GM18508 (cell line): ENCODE measurements at regions not wholly inside any gene's neighbourhood (a gene's known extent, or its start where the extent isn't known, plus 50 kb on each side); places are given as distances from the start of the nearest gene placed in this dataset.
"Not testable (repeated sequence)": the region's sequence is repeated elsewhere in the genome, so short reads cannot be mapped to it uniquely, and the experiment has no call there.

Experiments
- ATAC-seq: cut with Tn5 transposase; IDR thresholded peaks from one replicate; pipeline ENCODE4 v1.9.1; 2021; ENCODE audit warnings: moderate number of reproducible peaks; ENCODE audit not compliant: insufficient read depth, unreplicated experiment

DNA sequence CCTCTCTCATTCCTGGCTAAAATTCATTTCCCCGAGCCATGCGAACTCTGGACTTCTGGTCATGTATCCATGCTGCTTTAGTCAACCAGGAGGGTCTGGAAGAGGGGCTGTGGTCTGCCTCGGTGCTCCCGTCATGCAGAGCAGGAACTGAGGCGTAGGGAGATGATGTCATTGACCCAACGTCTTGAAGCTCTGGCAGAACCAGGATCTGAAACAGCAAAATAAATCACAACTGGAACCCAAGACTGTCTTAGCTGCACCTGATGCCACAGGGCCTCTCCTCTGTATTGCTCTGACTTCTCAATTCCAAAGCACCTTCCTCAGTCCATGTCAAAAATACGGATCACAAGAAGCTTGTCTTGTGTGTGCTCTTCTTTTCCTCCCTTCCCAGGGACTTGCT lies 131.0 kb upstream of the LDB2 start:
- ATAC-seq = no peak

DNA sequence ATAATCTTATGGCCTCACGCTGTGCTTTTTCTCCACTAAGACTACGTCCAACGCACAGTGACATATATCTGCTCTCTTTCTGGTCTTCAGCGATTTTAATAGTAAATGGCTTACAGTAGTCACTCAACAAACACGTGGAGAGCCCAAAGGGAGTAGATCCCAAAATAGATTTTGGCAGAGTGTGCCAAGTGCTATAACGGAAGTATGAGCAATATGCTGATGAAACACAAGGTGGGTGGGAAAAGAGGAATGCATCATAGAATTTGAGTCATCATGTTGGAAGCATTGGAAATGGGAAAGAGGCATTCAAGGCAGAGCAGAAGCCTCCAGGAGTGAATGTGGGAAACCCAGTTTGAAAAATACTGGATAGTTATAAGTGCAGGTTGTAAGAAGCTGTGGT lies 129.1 kb upstream of the LDB2 start:
- ATAC-seq = no peak

DNA sequence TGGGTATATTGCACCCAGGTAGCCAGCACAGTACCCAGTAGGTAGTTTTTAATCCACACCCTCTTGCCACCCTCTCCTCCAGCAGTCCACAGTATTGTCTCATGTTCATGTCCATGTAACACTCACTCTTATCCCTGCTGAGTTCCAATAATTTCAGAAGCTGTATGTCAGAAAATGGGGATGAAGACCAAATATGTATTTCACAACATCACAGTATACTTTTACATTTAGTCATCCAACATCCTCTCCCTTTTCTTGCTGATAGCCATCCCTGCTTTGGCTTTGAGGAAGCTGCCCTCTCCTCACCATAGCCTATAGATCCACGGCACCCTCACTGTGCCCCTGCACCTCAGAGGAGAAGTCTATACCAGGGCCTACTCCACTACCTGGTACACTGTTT lies 126.0 kb upstream of the LDB2 start:
- no peak for ATAC-seq

DNA sequence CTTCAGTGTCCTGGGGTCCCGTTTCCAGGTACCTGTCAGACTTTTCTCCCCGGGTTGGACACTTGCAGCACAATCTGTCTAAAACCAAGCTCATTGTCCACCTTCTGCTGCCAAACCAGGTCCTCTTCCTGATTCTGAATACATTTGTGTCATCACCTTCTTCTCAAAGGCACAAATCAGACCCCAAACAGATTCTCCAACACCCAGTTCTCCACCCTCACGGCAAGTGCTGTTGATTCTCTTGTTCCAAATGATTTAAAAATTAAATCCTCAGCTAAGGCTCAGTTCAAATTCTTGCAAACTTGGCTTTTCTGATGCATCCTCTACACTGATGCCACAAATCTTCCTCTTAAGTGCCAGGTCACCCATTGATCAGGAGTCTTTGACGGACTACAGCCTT lies 122.5 kb upstream of the LDB2 start:
- no peak for ATAC-seq

DNA sequence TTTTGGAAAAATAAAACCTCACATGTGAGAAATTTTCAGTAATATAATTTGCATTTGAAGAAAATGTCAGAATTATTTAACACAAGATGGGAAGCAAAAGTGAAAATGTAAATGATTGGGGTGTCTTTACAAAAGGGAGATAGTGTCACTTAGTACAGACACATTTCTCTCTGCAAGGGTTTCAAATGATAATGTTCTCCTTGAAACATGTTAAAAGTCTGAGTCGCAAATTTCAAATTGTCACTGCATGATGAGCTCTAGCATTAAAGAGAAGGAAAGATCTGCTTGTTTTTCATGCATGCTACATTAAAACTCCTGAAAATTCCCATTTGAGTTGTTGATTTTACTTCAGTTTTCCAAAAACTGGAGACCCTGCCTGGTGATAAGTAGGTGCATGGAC lies 122.0 kb upstream of the LDB2 start:
- no peak for ATAC-seq

DNA sequence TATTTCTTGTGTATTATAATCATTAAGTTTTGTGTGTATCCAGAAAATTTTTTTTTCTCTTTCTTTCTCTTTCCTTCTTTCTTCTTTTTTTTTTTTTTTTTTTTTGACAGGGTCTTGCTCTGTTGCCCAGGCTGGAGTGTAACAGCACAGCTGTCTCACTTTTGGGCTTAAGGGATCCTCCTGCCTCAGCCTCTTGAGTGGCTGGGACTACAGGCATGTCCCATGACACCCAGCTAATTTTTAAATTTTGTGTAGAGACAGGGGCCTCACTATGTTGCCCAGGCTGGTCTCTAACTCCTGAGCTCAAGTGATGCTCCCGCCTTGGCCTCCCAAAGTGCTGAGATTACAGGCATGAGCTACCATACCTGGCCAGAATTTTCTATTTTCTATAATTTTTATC lies 120.2 kb upstream of the LDB2 start:
- not testable (repeated sequence) for ATAC-seq

DNA sequence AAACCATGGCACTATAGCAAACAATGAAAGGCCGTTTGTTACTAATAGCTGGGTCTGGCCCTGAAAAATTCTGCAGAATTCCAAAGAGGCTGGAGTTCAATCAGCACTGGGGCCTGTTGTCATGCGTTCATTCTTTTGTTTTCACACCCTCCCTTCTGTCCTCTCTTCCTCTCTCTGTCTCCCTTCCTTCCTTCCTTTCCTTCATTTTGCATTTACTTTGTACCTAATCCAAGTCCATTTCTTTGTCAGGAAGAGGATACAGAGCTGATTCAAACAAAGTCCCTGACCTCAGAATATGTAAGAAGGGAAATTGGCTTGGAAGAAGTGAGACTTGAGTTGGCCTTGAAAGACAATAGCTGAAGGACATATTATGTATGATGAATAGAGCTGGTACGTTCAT lies 119.6 kb upstream of the LDB2 start:
- no peak for ATAC-seq

DNA sequence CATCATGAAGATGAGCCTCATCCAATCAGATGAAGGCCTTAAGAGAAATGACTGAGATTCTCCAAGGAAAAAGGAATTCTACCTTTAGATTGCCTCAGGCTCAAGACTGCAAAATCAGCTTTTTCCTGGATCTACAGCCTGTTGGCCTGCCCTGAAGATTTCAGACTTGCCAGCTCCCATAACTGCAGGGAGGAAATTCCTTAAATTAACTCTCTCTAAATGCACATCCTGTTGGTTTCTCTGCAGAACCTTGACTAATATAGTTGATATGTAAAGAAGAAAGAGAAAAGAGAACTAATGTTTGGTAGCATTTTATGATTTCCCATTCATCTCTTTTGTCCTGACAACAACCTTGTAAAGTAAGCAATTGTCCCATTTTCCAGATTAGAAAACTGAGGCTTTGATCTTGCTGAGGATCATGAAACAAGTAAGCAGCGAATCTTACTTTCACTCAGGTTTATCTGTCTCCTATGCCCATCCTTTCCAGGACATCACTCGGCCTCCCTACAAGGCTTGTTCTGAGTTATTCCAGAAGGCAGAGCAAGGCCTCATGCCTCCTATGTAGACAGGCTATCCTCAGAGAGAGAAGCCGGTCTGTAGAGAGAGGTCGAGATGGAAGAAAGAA lies 115.0 kb upstream of the LDB2 start:
- ATAC-seq = no peak

DNA sequence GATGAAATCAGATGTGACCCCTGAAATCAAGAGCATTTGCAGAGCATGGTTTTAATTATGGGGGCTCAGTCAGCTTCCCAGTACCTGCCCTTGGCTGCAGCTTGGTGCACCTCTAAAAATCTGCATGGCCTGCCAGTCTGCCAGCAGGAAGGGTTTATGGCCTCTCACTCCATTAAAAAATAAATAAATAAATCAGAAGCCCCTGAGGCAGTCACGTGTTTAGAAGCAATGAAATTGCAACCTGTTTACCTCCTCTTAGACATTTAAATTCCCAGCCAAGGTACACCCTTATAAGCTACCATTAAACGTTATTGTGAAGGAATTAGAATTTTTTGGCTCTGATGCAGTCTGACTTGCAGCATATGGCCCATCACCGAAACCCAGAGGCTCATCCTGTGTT lies 114.0 kb upstream of the LDB2 start:
- no peak for ATAC-seq

DNA sequence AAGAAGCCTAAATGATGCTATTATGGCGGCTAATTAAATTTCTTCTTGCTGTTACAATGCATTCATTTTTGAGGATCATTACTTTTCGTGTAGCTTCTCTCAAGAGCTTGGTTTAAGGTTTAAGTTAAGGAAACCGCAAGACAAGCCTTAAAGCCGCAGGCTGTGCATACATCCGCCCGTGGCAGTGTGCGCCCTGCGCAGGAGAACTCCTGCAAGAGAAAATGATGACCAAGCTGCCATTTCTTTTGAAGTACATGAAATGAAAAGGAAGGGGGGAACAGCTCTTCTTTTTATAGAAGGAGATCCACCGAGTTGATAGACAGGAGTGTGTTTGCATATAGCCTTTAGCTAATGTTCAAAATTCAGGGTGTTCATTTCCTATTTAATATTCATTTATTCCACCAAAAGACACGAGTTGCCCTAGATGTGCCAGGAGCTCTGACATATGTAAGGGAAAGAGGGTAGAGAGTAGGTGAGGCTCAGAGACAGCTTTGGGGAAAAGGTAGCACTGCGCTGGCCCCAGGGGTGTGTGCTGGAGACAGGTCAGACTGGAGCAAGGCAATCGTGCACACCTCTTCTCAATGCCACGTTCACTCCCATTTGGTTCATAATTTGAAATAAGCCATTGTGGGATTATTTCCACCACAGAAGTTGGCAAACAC lies 112.1 kb upstream of the LDB2 start:
- ATAC-seq = no peak

DNA sequence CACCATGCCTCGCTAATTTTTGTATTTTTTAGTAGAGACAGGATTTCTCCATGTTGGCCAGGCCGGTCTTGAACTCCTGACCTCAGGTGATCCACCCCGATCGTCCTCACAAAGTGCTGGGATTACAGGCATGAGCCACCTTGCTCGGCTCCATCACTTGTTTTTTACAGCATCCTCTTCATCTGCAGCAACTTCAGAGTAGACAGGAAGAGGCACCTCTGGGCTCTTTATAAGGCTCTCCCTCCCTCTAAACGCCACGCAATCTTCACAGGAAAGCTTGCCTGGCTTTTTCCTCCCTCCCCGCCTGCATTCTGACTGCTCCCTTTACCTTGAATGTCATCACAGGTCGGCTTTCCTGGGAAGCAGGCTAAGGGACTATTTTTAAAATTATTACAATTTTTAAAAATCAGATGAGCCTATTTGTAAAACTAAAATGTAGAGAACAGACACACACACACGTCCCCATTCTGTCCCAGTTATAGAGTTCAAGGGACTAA lies 111.5 kb upstream of the LDB2 start:
- ATAC-seq = no peak

DNA sequence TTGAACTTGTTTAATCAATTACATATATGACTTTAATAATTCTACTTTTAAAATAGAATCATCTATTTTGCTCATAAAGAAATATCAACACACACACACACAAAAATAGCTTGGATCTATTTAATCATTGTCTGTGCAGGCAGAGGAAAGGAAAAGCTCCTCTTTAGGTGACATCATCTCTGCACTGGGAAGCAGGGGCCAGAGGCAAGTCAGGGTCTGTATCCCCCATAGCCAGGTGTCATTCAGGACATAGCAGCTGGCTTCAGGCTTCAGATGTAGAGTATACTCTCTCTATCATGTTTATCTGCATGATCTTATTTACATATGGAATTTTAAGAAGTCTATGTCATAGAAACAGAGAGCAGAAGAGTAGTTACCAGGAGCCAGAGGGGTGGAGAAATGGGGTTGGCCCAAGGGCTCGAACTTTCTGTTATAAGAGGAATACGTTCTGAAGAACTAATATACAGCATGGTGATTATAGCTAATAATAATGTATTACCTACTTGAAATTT lies 110.4 kb upstream of the LDB2 start:
- ATAC-seq = no peak

DNA sequence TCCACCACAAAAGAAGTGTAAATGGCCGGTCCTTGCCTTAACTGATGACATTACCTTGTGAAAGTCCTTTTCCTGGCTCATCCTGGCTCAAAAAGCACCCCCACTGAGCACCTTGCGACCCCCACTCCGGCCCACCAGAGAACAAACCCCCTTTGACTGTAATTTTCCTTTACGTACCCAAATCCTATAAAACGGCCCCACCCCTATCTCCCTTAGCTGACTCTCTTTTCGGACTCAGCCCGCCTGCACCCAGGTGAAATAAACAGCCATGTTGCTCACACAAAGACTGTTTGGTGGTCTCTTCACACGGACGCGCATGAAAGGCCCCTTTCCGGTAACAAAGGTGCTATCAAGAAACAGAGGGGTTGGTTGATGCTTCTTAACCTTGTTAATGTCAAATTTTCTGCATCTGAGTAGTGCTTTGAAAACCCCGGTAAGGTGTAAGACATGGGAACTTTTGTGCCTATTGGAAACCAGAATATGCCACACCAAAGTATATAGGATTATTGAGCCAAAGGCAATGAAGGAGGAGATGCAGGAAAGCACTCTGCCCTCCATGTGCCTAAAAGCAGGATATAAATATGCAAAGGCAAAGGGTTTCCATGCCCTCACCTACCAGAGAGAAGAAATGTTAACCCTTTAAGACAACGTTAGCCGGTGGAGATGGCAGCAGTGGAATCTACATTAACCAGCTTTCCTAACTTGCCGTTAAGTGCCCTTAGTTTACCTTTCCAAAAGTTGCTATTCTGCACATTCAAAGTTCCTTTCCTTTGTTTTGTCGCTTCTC lies 105.4 kb upstream of the LDB2 start:
- not testable (repeated sequence) for ATAC-seq

DNA sequence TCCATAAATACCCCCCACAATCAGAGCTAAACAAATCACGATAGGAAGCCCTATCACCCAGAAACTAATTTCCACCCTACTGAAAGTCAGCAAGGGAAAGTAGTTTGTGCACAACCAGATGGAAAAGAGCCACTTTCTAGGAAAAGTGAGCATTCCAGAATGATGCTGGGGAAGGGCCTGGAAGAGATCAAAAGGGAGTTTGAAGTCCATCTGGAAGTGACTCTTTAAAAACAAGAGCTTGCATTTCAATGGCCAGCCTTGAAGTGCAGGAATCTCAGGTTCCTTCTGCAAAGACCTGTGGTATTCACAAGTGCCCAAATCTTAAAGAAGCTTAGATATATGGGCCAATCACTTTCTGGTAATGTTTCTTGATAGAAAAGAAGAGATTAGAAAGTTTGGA lies 97.0 kb upstream of the LDB2 start:
- no peak for ATAC-seq

DNA sequence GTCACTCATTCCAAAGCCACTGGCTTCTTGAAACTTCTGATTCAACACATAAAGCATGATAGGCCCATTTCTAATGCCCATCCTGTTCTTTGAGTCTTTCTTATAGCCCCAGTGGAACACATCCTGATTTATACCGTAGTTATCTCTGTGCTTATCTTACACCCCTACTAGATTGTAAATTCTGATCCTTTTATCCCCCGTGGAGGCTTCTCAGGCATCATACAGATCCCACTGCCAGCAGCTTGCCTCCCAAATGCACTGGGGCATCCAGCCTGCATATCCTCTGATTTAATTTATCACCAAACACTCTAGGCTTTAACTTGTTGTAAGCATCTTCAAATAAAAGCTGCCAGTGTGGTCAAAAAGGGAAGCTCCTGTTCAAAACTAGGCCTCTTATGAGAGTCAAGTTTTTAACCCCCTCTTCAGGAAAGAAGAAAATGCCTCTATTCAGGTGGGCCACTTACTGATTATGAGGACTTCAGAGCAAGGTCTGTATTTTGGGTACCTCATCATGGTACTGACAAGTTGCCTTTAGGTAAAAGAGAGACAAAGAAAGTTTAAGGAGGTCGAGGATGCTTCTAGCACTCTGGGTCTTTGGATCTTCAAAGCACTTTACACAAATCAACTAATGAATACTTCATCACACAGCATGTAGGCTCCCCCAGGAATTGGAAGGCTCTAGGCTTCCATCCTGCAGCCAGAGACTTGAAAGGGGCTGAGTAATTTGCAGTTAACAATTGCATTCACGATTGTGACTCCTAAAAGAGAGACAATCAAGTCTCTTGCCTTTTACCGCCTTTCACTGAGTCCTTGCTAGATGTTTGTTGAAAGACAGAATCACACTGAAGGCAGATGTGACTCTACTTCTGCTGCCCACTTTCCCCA lies 95.8 kb upstream of the LDB2 start:
- no peak for ATAC-seq

DNA sequence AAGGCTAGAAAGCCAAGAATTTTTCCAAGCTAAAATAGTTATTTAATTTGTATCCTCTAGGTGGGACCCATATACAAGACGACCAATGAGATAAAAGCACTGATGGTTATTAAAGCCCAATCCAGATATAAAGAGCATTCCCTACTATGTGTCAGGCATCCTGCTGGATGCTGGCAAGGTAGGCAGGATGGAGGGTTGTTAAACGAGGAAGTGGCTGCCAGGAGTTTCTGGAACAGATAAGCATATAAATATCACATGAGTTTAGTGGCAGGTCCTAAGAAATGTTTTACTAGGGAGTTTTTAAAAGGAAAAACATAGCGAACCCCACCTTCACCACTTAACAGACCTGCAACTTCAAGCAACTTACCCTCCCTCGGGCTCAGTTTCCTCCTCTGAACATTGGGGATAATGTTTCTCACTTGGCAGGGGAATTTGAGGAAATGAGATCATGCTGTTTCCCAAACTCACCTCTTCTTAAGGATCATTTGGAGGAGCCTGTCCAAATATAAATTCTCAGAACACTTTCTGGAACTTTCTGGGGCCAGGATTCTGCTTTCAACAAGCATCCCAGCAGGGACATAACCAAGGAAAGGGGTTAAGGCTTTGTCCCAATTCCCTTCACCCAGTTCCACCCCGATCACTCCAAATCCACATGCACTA lies 94.3 kb upstream of the LDB2 start:
- ATAC-seq = no peak

DNA sequence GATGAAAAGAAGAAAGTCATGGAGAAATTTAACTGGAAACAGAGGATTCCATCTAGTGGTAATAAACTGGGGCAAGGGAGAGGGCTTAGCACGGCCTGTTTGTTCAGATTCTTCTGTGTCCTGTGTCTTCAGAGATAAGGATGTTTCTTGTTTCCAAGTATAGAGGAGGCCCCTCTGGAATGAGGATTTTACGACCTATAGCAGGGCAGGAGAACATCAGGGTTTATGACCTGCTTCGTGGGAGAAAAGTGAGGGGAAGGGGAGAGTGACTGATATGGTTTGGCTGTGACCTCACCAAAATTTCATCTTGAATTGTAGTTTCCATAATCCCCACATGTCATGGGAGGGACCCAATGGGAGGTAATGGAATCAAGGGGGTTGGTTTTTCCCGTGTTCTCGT lies 93.0 kb upstream of the LDB2 start:
- ATAC-seq = no peak

DNA sequence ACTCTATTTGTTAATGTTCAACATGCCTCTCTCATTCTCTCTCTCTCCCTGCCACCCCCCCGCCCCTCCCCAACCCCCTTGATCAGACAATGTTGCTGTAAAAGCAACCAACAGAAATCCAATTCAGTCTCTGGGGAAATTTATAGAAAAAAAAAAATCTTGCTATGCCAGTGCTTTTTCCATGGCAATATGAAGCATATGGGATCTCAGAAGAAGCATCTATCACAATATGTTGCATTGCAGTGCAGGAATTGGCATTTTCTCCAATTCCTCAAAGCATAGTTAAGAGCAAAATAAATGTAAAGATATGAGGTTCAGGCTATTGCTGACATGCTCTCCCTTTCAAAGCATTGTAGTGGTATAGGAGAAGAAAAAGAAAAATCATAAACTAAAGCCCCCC lies 90.9 kb upstream of the LDB2 start:
- no peak for ATAC-seq

DNA sequence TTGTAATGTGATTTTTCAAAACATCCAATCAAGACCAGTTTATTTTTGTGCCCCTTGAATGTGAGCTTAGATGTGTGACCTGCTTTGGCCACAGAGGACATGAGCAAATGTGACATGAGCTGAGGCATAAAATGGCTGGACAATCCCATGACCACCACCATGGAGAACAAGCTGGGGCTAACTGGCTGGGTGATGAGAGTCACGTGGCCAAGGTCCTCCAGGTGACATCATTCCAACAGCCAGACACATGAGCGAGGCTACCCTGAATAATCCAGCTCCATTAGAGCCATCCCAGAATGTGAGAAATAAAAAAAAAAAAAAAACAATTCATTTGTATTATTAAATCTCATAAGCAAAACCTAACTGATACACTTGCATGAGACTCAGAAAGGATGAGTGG lies 90.4 kb upstream of the LDB2 start:
- ATAC-seq = no peak

DNA sequence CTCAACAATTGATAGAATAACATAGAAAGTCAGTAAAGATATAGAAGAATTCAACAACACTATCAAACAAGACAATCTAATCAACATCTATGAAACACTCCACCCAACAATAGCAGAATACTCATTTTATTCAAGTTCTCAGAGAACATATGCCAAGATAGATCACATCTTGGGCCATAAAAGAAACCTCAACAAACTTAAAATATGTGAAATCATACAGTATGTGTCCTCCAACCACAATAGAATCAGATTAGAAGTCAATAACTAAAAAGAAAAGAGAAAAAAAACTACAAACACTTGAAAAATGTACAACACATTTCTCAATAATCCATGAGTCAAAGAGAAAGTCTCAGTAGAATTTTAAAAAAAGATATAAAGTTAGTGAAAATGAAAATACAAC lies 78.6 kb upstream of the LDB2 start:
- no peak for ATAC-seq
